GM21825 (cell line): ENCODE measurements at regions not wholly inside any gene's neighbourhood (a gene's known extent, or its start where the extent isn't known, plus 50 kb on each side); places are given as distances from the start of the nearest gene placed in this dataset.
"Not testable (repeated sequence)": the region's sequence is repeated elsewhere in the genome, so short reads cannot be mapped to it uniquely, and the experiment has no call there.

Experiments
- ATAC-seq: cut with Tn5 transposase; IDR thresholded peaks from one replicate; pipeline ENCODE4 v1.9.1; 2021; ENCODE audit warnings: mild to moderate bottlenecking, moderate library complexity; ENCODE audit not compliant: unreplicated experiment

DNA sequence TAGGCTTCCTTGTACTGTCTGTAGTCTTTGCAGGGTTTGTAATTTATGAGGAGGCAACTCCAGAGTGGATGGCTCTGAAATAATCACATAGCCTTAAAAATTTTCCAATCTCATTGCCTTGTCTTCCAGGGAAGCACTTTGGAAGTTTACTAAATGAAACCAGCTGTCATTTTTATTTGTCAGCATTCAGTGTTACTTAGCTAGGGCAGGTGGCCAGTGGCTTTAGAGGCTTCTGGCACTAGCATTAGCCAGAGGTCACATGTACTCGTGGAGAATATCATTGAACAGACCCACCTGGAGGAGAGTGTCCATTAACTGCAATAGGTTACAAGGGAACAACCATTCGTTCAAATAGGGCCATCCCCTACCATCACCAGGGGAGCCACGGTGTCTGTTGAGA lies 160.3 kb upstream of the SLC28A3 start:
- no peak for ATAC-seq

DNA sequence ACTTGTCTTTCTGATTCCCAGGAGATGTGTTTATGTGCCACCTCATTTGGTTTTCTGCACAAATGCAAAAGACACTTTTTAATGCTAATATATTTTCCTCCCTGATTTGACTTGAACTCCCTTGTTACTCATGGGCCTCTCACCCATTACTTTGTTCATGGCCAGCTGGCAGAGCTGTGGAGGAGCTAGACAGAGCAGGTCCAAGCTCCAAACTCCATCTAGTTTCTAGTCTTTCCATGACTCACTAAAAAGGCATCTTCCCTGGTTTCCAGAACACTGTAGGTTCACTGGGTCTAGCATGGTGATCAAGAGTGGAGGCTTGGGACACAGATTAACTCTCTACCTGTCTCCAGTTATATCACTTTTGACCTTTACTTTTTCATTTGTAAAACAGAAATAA lies 161.0 kb upstream of the SLC28A3 start:
- ATAC-seq, result no peak

DNA sequence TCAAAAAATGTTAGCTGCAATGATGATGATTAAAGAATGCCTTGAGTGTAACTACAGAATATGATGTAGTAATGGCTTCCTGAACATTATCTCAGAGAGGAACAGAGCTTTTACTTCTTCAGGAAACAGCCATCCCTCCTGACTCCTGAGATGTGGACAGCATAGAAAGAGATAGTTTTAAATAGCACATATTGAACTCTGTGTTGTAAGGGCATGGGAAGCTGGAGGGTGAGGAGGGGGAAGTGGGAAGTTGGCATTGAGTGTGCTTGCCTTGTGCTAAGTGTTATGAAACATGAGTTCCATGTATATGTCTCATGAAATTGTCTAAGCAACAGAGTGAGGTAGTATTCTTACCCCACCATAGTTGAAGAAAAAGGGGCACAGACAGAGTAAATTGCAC lies 161.5 kb upstream of the SLC28A3 start:
- no peak for ATAC-seq

DNA sequence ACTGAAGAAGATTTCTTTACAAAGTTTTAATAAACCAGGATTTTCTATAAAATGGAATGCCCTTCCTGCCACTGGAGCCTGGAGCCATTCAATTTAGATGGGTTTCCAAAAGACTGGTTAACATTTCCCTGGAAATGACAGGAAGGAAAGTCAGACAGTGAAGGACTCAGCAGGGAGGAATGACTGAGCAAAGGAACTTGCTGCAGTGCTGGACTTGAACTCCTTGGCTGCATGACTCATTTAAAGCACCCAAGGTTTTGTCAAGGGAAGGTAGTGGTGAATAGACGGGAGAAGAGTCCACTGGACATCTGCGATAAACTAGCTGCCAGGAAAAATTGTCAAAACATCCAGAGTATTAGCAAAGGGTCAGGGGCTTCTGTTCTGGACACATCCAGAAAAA lies 163.8 kb upstream of the SLC28A3 start:
- ATAC-seq, result no peak

DNA sequence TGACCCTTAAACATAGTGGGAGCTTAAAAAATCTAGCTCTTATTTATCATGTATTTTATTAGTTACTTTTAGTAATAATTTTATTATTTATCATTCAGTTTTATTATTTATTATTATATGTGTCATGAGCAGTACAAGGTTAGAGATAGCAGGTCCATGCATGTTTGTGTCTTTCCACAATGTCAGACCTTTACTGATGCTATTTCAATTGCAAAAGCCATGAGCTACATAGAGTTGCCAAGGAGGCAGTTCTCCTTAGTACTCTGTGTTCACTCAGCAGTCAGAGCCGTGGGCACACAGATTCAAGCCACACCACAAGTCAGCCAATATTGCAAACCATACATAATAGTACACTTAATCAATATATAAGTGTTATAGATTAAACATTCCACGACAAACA lies 157.9 kb upstream of the NTRK2 start:
- ATAC-seq, result no peak

DNA sequence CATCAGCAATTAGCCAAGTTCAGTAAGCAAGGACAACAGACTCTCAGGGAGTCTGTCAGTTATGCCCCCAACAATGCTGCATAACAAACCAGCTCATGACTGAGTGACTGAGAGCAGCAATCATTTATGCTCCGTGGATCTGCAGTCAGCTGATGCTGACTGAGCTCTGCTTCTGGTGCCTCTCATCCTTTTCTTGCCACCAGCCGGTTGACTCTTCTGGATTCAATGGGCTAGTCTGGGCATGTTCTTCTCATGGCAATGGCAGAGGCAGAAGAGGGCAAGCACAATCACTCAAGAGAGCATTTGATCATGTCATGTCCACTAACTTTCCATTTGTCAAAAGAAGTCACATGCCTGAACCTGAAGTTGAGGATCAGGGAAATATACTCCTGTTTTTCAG lies 157.0 kb upstream of the NTRK2 start:
- ATAC-seq, result no peak

DNA sequence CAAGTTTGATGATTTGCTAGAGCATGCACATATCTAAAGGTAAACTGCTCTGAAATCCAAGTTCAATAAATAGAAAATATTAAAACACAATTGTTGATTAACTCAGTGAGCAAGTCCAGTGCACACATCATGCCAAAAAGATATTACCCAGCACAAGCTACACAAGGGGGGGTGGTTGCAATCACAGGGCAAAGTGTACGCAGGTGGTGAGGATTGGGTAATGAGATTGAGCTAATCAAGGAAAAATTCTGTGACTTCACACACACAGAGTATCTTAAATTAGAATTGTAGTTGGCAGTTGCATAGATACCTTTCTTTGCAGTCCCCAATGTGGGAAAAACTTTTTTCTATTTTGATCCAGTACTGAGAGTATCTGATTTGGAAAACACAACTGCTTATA lies 156.1 kb upstream of the NTRK2 start:
- no peak for ATAC-seq

DNA sequence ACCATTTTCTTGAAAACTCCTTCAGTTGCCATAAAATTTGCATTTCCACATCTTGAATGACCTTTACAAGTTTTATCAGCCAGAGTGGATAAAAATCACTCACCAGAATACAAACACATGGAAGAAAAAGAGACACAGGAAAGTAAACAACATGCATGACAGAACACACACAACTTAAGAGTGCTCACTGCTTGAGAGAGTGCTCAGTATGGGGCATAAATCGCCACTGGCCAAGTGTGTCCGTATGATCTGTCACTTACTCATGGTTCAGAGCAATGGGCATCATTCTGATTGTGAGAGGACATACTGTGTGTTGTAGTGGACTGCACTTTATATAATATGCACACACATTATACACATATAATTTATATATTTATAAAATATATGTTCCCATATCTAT lies 155.6 kb upstream of the NTRK2 start:
- no peak for ATAC-seq

DNA sequence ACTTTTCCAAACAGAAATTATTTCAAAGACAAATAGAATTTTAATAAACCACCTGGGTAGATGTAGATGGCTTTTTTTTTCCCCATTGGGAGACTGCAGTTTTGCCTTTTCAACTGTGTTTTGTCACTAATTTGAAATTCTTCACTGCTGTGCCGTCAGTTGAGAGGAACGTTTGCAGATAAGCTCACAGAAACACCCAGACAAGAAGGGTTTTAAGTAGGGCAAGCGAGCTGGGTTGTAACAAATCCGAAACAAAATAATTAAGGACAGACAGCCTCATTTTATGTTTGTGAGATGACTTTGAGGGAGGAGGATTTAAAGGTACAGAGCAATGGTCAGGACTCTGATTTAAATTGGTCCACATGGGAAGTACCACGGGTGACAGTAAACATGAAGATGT lies 155.1 kb upstream of the NTRK2 start:
- ATAC-seq, result no peak

DNA sequence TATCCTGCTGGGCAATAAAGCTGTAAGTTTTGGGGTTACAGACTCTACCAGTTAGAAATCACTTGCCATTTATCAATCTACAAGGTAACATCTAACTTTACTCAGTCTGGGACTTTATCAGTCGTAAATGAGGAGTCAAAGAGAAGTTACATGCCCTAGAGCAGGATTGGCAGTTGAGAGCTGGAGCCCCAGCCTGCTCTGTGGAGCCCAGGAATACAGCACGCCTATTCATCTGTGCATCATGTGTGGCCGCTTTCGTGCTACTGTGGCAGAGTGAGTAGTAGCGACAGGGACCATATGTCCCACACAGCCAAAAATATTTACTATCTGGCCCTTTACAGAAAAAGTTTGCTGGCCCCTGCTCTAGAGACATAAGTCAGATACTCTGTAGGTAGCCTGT lies 152.5 kb upstream of the NTRK2 start:
- no peak for ATAC-seq

DNA sequence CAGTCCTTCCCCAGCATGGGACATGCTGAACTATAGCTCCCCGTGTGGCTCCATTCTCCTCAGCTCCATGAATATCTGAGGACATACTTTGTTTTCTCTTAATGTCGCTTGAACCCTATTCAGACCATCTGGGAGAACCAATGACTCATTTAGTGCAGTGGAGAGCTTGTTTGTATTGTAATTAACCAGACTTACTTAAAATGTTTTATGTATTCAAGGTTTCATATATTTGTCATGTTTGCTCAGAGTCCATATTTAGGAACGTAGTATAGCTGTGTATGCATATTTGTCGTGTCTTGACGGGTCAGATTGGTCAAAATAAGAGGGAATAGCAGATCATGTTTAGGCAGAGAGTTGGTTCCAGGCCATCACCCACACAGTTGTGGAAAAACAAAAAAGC lies 150.1 kb upstream of the NTRK2 start:
- no peak for ATAC-seq

DNA sequence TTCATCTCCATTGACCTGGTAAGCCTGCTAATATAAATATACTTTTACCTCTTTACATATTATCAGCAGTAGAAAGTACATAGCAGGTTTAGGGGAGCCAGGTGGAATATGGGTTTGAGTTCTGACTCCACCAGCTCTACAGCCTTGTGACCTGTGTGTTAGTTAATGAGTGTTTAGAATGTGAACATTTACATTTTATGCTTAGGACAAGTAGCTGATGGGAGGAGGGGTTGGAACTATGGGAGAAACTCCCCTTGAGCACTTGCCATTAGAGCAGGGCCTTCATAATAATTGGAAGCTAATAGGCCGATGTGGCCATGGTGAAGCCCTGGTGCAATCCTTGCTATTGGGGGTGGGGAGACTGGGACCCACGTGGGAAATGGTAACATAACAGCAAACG lies 148.3 kb upstream of the NTRK2 start:
- ATAC-seq, result no peak

DNA sequence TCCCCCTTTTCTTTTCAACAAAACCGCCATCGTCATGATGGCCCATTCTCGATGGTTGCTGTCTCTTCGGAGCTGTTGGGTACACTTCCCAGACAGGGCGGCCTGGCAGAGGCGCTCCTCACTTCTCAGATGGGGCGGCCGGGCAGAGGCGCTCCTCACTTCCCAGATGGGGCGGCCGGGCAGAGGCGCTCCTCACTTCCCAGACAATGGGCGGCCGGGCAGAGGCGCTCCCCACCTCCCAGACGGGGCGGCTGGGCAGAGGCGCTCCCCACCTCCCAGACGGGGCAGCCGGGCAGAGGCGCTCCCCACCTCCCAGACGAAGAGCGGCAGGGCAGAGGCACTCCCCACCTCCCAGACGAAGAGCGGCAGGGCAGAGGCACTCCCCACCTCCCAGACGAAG lies 143.3 kb upstream of the NTRK2 start:
- not testable (repeated sequence) for ATAC-seq

DNA sequence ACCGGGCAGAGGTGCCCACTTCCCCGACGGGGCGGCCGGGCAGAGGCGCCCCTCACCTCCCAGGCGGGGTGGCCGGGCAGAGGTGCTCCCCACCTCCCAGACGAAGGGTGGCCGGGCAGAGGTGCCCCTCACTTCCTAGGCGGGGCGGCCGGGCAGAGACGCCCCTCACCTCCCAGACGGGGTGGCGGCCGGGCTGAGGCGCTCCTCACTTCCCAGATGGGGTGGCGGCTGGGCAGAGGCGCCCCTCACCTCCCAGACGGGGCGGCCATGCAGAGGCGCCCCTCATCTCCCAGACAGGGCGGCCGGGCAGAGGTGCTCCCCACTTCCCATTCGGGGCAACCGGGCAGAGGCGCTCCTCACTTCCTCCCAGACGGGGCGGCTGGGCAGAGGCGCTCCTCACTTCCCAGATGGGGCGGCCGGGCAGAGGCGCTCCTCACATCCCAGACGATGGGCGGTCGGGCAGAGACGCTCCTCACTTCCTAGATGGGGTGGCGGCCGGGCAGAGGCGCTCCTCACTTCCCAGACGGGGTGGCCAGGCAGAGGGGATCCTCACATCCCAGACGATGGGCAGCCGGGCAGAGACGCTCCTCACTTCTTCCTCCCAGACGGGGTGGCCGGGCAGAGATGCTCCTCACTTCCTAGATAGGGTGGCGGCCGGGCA lies 142.3 kb upstream of the NTRK2 start:
- ATAC-seq, result not testable (repeated sequence)

DNA sequence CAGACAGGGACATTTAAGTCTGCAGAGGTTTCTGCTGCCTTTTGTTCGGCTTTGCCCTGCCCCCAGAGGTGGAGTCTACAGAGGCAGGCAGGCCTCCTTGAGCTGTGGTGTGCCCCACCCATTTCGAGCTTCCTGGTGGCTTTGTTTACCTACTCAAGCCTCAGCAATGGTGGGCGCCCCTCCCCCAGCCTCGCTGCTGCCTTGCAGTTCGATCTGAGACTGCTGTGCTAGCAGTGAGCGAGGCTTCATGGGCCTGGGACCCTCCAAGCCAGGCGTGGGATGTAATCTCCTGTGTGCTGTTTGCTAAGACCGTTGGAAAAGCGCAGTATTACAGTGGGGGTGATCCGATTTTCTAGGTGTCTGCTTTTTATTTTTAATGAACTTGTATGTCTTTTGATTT lies 133.6 kb upstream of the NTRK2 start:
- ATAC-seq, result not testable (repeated sequence)

DNA sequence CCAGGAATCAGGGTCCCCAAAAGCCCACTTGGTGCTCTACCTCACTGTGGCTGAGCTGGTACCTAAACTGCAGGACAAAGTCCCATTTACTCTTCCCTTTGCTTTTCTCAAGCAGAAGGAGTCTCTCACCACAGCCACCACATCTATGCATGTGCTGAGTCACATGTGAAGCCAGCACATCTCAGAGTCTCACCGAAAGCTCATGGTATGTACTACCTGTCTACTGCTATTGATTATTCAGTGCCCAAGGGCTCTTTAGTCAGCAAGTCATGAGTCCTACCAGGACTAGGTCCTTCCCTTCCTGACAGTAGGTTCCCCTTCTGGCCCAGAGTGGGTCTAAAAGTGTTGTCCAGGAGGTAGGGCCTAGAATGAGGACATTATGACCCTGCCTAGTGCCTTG lies 130.7 kb upstream of the NTRK2 start:
- ATAC-seq, result no peak

DNA sequence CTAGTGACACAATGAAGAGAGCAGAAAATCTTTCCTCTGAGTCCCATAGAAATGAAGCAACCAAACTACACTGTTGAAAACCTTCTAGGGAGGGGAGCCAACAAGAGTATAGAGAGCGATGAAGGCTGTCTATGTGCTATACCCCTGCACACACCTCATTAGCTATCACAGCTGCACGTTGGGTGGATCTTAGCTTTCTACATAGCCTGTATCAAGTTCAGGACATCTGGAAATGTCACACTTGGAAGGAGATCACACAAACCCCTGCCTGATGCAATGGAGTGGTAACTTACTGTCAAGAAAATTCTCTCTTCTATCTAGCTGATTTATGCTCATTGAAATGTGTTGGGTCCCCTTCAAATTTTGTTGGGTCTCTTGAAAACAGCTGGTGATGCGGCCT lies 127.0 kb upstream of the NTRK2 start:
- no peak for ATAC-seq

DNA sequence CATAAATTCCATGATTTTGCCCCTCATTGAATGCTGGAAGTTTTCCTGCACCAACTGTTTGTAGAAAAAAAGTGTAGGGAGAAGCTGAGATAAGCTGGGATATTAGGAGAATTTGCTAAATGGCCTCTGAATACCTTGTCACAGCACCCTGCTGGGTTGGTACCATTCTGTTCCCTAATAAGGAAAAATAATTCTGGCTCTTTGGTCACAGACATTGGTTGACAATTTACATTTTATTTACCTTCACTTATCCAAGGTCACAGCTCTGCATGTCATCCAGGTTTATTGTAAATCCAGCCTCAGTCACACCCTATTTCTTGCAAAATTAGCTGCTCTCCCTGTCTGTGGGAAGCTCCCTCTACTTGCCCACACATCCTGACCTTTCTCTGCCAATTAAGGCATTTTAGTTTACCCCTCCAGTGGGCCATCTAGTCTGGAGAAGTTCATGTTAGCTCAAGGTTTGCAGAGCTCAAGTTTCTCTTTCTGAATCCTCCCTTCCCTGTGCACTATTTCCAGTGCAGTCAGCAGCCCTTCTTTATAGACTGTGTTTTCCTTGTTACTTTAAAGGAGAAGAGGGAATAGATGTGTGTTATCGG lies 115.4 kb upstream of the NTRK2 start:
- no peak for ATAC-seq

DNA sequence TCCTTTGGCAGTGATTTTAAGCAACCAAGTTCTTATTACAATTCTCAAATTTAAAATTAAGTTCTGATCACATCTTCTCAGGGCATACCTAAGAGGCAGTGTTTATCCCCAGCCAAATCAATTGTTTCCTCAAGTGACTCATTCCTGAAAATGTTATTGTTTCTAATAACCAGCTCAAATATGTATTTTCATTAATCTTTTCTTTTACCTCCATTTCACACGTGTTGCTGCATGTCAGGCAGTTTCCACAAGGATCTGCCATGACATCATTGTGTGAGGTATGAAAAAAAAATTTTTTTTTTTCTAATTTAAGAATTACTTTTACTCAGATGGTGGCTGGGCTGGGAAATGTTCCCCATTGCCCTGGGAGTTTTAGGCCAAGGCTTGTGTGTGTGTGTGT lies 113.0 kb upstream of the NTRK2 start:
- ATAC-seq, result no peak

DNA sequence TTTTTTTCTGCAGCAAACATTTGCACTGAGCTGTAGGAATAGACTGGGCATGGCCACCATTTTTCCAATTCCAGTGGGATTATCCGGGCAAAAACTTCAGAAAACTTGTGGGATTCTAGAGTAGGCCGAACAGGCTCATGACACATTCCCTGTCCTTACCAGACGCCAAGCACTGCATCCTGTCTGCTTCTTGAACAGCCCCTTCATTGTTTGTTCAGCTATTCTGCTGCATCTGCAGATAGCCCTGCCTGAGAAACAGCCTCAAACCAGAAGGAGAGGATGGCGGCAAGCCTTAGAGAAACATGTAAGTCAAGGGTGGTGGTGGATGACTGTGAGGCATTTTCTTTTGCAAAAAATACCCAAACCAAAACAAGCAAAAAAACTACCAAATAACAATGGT lies 111.8 kb upstream of the NTRK2 start:
- ATAC-seq, result no peak

DNA sequence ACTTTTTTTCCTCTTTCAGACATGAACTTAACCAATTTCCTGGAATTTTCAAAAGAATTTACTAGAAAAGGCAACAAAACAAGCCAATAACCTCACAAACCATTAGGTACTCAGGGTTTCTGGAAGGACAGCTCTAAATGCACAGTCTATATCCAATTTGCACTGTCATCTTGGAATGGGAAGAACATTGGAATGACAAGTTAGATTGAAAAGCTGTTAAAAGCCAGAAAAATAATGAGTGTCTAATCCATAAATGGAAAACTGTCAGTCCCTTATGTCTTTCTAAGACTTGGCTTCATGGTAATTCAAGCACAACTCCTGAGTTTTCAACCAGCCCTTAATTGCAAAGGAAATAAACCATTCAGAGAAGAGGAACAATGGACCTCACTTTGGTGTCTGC lies 105.8 kb upstream of the NTRK2 start:
- ATAC-seq, result no peak

DNA sequence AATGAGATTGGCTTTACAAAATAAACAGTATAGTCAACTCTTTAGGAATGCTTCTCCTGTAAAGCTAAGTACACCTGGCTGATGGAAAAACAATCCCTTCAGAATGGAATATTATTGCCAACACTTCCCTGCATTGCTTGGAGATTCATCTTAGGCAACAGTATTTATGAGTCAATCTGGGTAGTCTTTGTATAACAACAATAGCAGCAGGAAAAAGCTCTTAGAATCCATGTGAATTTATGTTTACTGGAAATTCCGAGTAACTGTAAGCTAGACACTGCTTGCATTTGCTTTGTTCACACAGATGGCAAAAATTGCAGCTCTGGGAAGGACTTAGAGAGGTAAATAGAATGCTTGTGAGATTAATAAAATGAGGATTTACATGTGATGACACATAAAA lies 101.7 kb upstream of the NTRK2 start:
- ATAC-seq, result no peak

DNA sequence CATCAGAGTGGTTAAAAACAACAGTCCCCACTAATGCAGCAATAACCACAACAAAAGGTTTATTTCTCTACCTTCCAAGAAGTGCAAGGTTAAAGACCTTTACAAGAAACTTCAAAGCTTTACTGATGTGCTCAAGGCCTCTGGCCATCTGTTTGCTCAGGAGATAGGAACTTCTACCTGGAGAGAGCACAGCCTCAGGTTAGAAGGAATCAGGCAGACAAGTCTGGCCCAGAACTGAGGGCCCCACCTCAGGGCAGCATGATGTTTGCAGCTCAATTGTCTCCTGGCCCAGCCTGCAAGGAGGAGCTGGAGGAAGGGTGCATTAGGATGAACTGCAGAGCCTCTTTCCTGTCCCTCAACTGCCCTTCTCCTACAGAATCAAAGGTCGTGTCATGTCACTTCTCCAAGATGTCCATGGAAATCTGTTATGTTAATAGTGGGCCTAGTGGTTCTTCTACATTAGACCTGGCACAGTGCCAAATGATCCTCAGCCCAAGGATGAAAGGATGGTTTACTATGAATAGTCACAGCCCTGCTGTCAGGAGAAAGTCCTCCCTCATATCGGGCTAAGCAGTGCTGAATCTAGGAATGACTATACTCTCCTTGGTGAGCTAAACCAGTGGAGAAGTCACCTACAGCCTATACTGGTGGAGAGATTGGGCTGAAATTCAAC lies 98.9 kb upstream of the NTRK2 start:
- ATAC-seq, result no peak
